Subcutaneous abdominal adipose tissue (tissue), 5 donors: ENCODE measurements at regions not wholly inside any gene's neighbourhood (a gene's known extent, or its start where the extent isn't known, plus 50 kb on each side); places are given as distances from the start of the nearest gene placed in this dataset.

ENCODE experiments used
- H3K27ac ChIP-seq: one replicate; pipeline ENCODE4 v1.7.0; 2013; ENCODE audit warnings: low read depth, mild to moderate bottlenecking, inconsistent platforms, low read length, moderate library complexity
- H3K27me3 ChIP-seq, 5 donors: one replicate each; pipeline ENCODE4 v1.7.0; 2013; ENCODE audit warnings: low read length in 5 of 5, inconsistent platforms in 1 of 5; ENCODE audit not compliant: control insufficient read depth in 5 of 5, insufficient read depth in 4 of 5
- H3K36me3 ChIP-seq, 5 donors: one replicate each; pipeline ENCODE4 v1.7.0; 2013; ENCODE audit warnings: low read length in 5 of 5; ENCODE audit not compliant: control insufficient read depth in 5 of 5, insufficient read depth in 5 of 5
- H3K4me1 ChIP-seq, 5 donors: one replicate each; pipeline ENCODE4 v1.7.0; 2013; ENCODE audit warnings: low read length in 5 of 5, mild to moderate bottlenecking in 3 of 5, moderate library complexity in 1 of 5; ENCODE audit not compliant: control insufficient read depth in 5 of 5, insufficient read depth in 5 of 5
- H3K4me3 ChIP-seq, 5 donors: one replicate each; pipeline ENCODE4 v1.7.0; 2013; ENCODE audit warnings: low read length in 5 of 5, low read depth in 1 of 5
- H3K9ac ChIP-seq, 5 donors: one replicate each; pipeline ENCODE4 v1.7.0; 2013; ENCODE audit warnings: low read length in 5 of 5, mild to moderate bottlenecking in 4 of 5, moderate library complexity in 3 of 5
- H3K9me3 ChIP-seq, 5 donors: one replicate each; pipeline ENCODE4 v1.7.0; 2013; ENCODE audit warnings: low read length in 5 of 5; ENCODE audit not compliant: control insufficient read depth in 5 of 5
- donor health status: healthy.
- donor health status: healthy.
- donor health status: healthy.
- donor health status: healthy.
- donor health status: healthy.

- Histone ChIP-seq H3K36me3 (no peaks in the 10 kb centered on the region), H3K4me3 (no peak overlapping the region), H3K27ac (no peak overlapping the region)
Measured at GRCh38 chr3:110851736-110852135, 219.9 kb upstream of the NECTIN3 start.

GRCh38 chr3:110855207-110855606 lies 216.4 kb upstream of the NECTIN3 start:
- H3K27me3 ChIP-seq: no peaks in the 10 kb centered on the region
- H3K4me1 ChIP-seq: no peaks in the 10 kb centered on the region
- no peak overlapping the region for H3K4me3 ChIP-seq
- no peaks in the 10 kb centered on the region for H3K36me3 ChIP-seq
- no peak overlapping the region for H3K27ac ChIP-seq
- no peaks in the 10 kb centered on the region for H3K9me3 ChIP-seq
- H3K9ac ChIP-seq: no peak overlapping the region

More at GRCh38 chr3:110851736-110852135, 219.9 kb upstream of the NECTIN3 start:
- Histone ChIP-seq H3K9ac (no peak overlapping the region), H3K4me1 (no peaks in the 10 kb centered on the region), H3K27me3 (no peaks in the 10 kb centered on the region), H3K9me3 (no peaks in the 10 kb centered on the region)

- H3K36me3 ChIP-seq: no peaks in the 10 kb centered on the region
- no peaks in the 10 kb centered on the region for H3K9me3 ChIP-seq
- no peak overlapping the region for H3K27ac ChIP-seq
- no peak overlapping the region for H3K9ac ChIP-seq
- H3K27me3 ChIP-seq: no peaks in the 10 kb centered on the region
- no peak overlapping the region for H3K4me3 ChIP-seq
- no peaks in the 10 kb centered on the region for H3K4me1 ChIP-seq
Measured at GRCh38 chr3:110856916-110857315, 214.7 kb upstream of the NECTIN3 start.

GRCh38 chr3:110858549-110858948 lies 213.1 kb upstream of the NECTIN3 start:
- Histone ChIP-seq H3K27ac (no peak overlapping the region), H3K36me3 (no peaks in the 10 kb centered on the region), H3K4me1 (no peaks in the 10 kb centered on the region), H3K4me3 (no peak overlapping the region), H3K9ac (no peak overlapping the region), H3K27me3 (no peaks in the 10 kb centered on the region), H3K9me3 (no peaks in the 10 kb centered on the region)

- Histone ChIP-seq H3K4me1 (no peaks in the 10 kb centered on the region), H3K36me3 (no peaks in the 10 kb centered on the region), H3K9me3 (no peaks in the 10 kb centered on the region), H3K27me3 (no peaks in the 10 kb centered on the region), H3K4me3 (no peak overlapping the region), H3K9ac (no peak overlapping the region), H3K27ac (no peak overlapping the region)
Measured at GRCh38 chr3:110859336-110859735, 212.3 kb upstream of the NECTIN3 start.

- Histone ChIP-seq H3K9ac (no peak overlapping the region), H3K36me3 (no peaks in the 10 kb centered on the region), H3K9me3 (no peaks in the 10 kb centered on the region), H3K4me1 (no peaks in the 10 kb centered on the region), H3K4me3 (no peak overlapping the region), H3K27ac (no peak overlapping the region), H3K27me3 (no peaks in the 10 kb centered on the region)
Measured at GRCh38 chr3:110859993-110860392, 211.6 kb upstream of the NECTIN3 start.

- Histone ChIP-seq H3K4me3 (no peak overlapping the region), H3K9me3 (no peaks in the 10 kb centered on the region), H3K27me3 (no peaks in the 10 kb centered on the region), H3K27ac (no peak overlapping the region), H3K4me1 (no peaks in the 10 kb centered on the region), H3K9ac (no peak overlapping the region), H3K36me3 (no peaks in the 10 kb centered on the region)
Measured at GRCh38 chr3:110865934-110866333, 205.7 kb upstream of the NECTIN3 start.

GRCh38 chr3:110868106-110868505 lies 203.5 kb upstream of the NECTIN3 start:
- no peak overlapping the region for H3K9ac ChIP-seq
- no peaks in the 10 kb centered on the region for H3K36me3 ChIP-seq
- no peak overlapping the region for H3K4me3 ChIP-seq
- no peak overlapping the region for H3K27ac ChIP-seq
- no peaks in the 10 kb centered on the region for H3K9me3 ChIP-seq
- no peaks in the 10 kb centered on the region for H3K27me3 ChIP-seq
- H3K4me1 ChIP-seq: no peaks in the 10 kb centered on the region

GRCh38 chr3:110869736-110870135 lies 201.9 kb upstream of the NECTIN3 start:
- no peak overlapping the region for H3K9ac ChIP-seq
- no peaks in the 10 kb centered on the region for H3K4me1 ChIP-seq
- H3K27me3 ChIP-seq: no peaks in the 10 kb centered on the region
- H3K27ac ChIP-seq: no peak overlapping the region
- no peaks in the 10 kb centered on the region for H3K9me3 ChIP-seq
- H3K36me3 ChIP-seq: no peaks in the 10 kb centered on the region
- H3K4me3 ChIP-seq: no peak overlapping the region

GRCh38 chr3:110871869-110872268 lies 199.7 kb upstream of the NECTIN3 start:
- Histone ChIP-seq H3K4me1 (no peaks in the 10 kb centered on the region), H3K9me3 (no peaks in the 10 kb centered on the region), H3K27me3 (no peaks in the 10 kb centered on the region), H3K27ac (no peak overlapping the region), H3K36me3 (no peaks in the 10 kb centered on the region), H3K4me3 (no peak overlapping the region), H3K9ac (no peak overlapping the region)

- H3K27me3 ChIP-seq: no peaks in the 10 kb centered on the region
- no peaks in the 10 kb centered on the region for H3K9me3 ChIP-seq
- no peaks in the 10 kb centered on the region for H3K4me1 ChIP-seq
Measured at GRCh38 chr3:110878692-110879091, 192.9 kb upstream of the NECTIN3 start.

More at GRCh38 chr3:110878692-110879091, 192.9 kb upstream of the NECTIN3 start:
- no peaks in the 10 kb centered on the region for H3K36me3 ChIP-seq
- no peak overlapping the region for H3K9ac ChIP-seq
- H3K4me3 ChIP-seq: no peak overlapping the region
- H3K27ac ChIP-seq: no peak overlapping the region
